K562 (cell line): ENCODE measurements at regions not wholly inside any gene's neighbourhood (a gene's known extent, or its start where the extent isn't known, plus 50 kb on each side); places are given as distances from the start of the nearest gene placed in this dataset.
A peak's percentile ranks its signal among the peaks of the same experiment; 100 is the strongest.

Experiments used
- ATAC-seq: fragments of 200-7000 bp; cut with Tn5 transposase; 3 replicates; pipeline ENCODE4 v1.9.1; 2020; ENCODE audit warnings: moderate library complexity
- BruUV-seq: library from RNA; stranded (reverse); fragments of 400-500 nt; replicated peaks from 2 replicates; lab custom pipeline; 2021; lab: Mats Ljungman, UMichigan
- CTCF ChIA-PET: fragments of 300-600 bp; formaldehyde crosslinking; extraction: SDS; loops from one replicate; lab custom pipeline; 2021; ENCODE audit warnings: low intra/inter-chr PET ratio; lab: Yijun Ruan, JAX
- POLR2A ChIA-PET: fragments of 300-600, 350-650 bp; sonication (Branson Sonifier 250); formaldehyde crosslinking; extraction: SDS; loops from one replicate; lab custom pipeline; 2021; ENCODE audit warnings: antibody characterized with exemption, inconsistent platforms; lab: Yijun Ruan, JAX
- DNase-seq, 4 experiments: peaks; one replicate each; pipeline versions ENCODE4 v3.0.0 to v3.0.0-alpha.2; 2011 to 2018; ENCODE audit warnings: low spot score in 3 of 4, mixed read lengths in 3 of 4; ENCODE audit errors: extremely low read depth in 1 of 4
- FAIRE-seq: peaks from 2 replicates; lab custom pipeline; 2011; peaks lifted over from hg19 to GRCh38; lab: Jason Lieb, UNC
- H2AFZ ChIP-seq: 2 replicates; pipeline ENCODE4 v1.6.0; 2011; ENCODE audit warnings: low read depth, low read length, control low read depth, inconsistent platforms
- H3K27ac ChIP-seq: fragments of 200-600 bp; 3 replicates; pipeline ENCODE4 v1.8.0; 2011; ENCODE audit warnings: low read depth, mild to moderate bottlenecking, control low read depth, inconsistent platforms, low read length, moderate library complexity, mixed read lengths; ENCODE audit errors: extremely low read depth
- H3K27me3 ChIP-seq, 2 experiments: fragments of 300-600 bp in 1 of 2; 2 replicates in 1 of 2; 3 replicates in 1 of 2; pipeline versions ENCODE4 v1.6.0 to v1.8.0; 2011; ENCODE audit warnings: inconsistent platforms in 2 of 2, low read length in 2 of 2, mild to moderate bottlenecking in 1 of 2, mixed read lengths in 1 of 2, moderate library complexity in 1 of 2; ENCODE audit not compliant: control insufficient read depth in 2 of 2, insufficient read depth in 2 of 2
- H3K36me3 ChIP-seq: fragments of 300-600 bp; 3 replicates; pipeline ENCODE4 v1.8.0; 2011; ENCODE audit warnings: mild to moderate bottlenecking, low read length, inconsistent platforms; ENCODE audit not compliant: control insufficient read depth, insufficient read depth
- H3K4me1 ChIP-seq, 2 experiments: fragments of 200-600 bp in 1 of 2; replicated peaks in 1 of 2; 2 replicates in 1 of 2; 3 replicates in 1 of 2; pipeline versions ENCODE4 v1.5.1 to v1.8.0; 2011; ENCODE audit warnings: inconsistent platforms in 2 of 2, low read length in 2 of 2, mild to moderate bottlenecking in 1 of 2, mixed read lengths in 1 of 2, moderate library complexity in 1 of 2; ENCODE audit not compliant: control insufficient read depth in 2 of 2, insufficient read depth in 2 of 2
- H3K4me2 ChIP-seq: 2 replicates; pipeline ENCODE4 v1.6.1; 2011; ENCODE audit warnings: low read length, control low read depth, inconsistent platforms, mixed read lengths; ENCODE audit not compliant: insufficient read depth
- H3K4me3 ChIP-seq: fragments of 200-600 bp; sonication (generic), shearing (Covaris generic); 2 replicates; pipeline ENCODE4 v1.5.1; 2016; ENCODE audit warnings: control low read depth, inconsistent platforms
- H3K79me2 ChIP-seq: fragments of 200-600 bp; 3 replicates; pipeline ENCODE4 v1.8.0; 2011; ENCODE audit warnings: low read length, inconsistent platforms; ENCODE audit not compliant: control insufficient read depth, insufficient read depth
- H3K9ac ChIP-seq, 2 experiments: 2 replicates each; pipeline versions ENCODE4 v1.6.0 to v1.6.1; 2011; ENCODE audit warnings: low read depth in 2 of 2, low read length in 2 of 2, control low read depth in 1 of 2, inconsistent platforms in 1 of 2, mild to moderate bottlenecking in 1 of 2, mixed read lengths in 1 of 2; ENCODE audit not compliant: insufficient read depth in 1 of 2
- H3K9me1 ChIP-seq: one replicate; pipeline ENCODE4 v1.6.0; 2011; ENCODE audit warnings: inconsistent platforms, mild to moderate bottlenecking, low read length, moderate library complexity; ENCODE audit not compliant: control insufficient read depth, insufficient read depth
- H3K9me3 ChIP-seq: replicated peaks from 2 replicates; pipeline ENCODE4 v1.5.1; 2011; ENCODE audit warnings: low read depth, low read length, inconsistent platforms; ENCODE audit not compliant: control insufficient read depth, insufficient read depth
- H4K20me1 ChIP-seq: replicated peaks from 2 replicates; pipeline ENCODE4 v1.6.1; 2011; ENCODE audit warnings: low read length, inconsistent platforms, mixed read lengths; ENCODE audit not compliant: control insufficient read depth, insufficient read depth
- BRCA1 ChIP-seq, 2 experiments: fragments of 450-650 bp in 1 of 2; sonication (generic) in 1 of 2; formaldehyde crosslinking in 1 of 2; IDR thresholded peaks; 2 replicates each; pipeline versions ENCODE4 v1.5.0 to v1.6.1; 2017 to 2020; ENCODE audit warnings: mild to moderate bottlenecking in 1 of 2, missing genetic modification reagents in 1 of 2
- CBFA2T3 ChIP-seq: fragments of 450-650 bp; IDR thresholded peaks from 2 replicates; pipeline ENCODE4 v1.6.1; 2017
- EHMT2 ChIP-seq: fragments of 450-650 bp; IDR thresholded peaks from 2 replicates; pipeline ENCODE4 v1.6.1; 2018; ENCODE audit warnings: antibody characterized with exemption
- FOXO4 ChIP-seq: fragments of 450-650 bp; formaldehyde crosslinking; IDR thresholded peaks from 2 replicates; pipeline ENCODE4 v1.4.0; 2020; ENCODE audit warnings: mild to moderate bottlenecking, moderate library complexity
- FOXP4 ChIP-seq: sonication (generic); formaldehyde crosslinking; IDR thresholded peaks from 2 replicates; pipeline ENCODE4 v1.8.0; 2022; ENCODE audit warnings: mild to moderate bottlenecking, missing genetic modification reagents, borderline replicate concordance
- IFI16 ChIP-seq: fragments of 250-450 bp; sonication (Bioruptor Pico); IDR thresholded peaks from 2 replicates; pipeline ENCODE4 v2.1.2; 2022; ENCODE audit warnings: mild to moderate bottlenecking, inconsistent platforms
- PPARD ChIP-seq: fragments of 250-450 bp; sonication (Bioruptor Pico); IDR thresholded peaks from 2 replicates; pipeline ENCODE4 v1.8.0; 2022; ENCODE audit warnings: inconsistent platforms, mild to moderate bottlenecking, moderate library complexity
- RBFOX2 ChIP-seq: fragments of 200-400 bp; formaldehyde crosslinking; IDR thresholded peaks from 2 replicates; pipeline ENCODE4 v1.6.1; 2017; ENCODE audit warnings: low read depth, mild to moderate bottlenecking, low read length, moderate library complexity
- SMARCA4 ChIP-seq: fragments of 450-650 bp; IDR thresholded peaks from 2 replicates; pipeline ENCODE4 v1.6.1; 2016
- STAT6 ChIP-seq: sonication (generic); formaldehyde crosslinking; IDR thresholded peaks from 2 replicates; pipeline ENCODE4 v1.8.1; 2023; ENCODE audit warnings: mild to moderate bottlenecking, missing genetic modification reagents
- ZNF133 ChIP-seq: fragments of 250-450 bp; sonication (Bioruptor Pico); IDR thresholded peaks from 2 replicates; pipeline ENCODE4 v1.4.0; 2020; ENCODE audit warnings: mild to moderate bottlenecking
- ZNF143 ChIP-seq: sonication (generic); formaldehyde crosslinking; IDR thresholded peaks from 2 replicates; pipeline ENCODE4 v1.9.0; 2022; ENCODE audit warnings: mild to moderate bottlenecking, missing genetic modification reagents
- ZNF277 ChIP-seq: fragments of 250-450 bp; sonication (Bioruptor Pico); IDR thresholded peaks from 2 replicates; pipeline ENCODE4 v1.8.0; 2022; ENCODE audit warnings: inconsistent platforms, mild to moderate bottlenecking, moderate library complexity, borderline replicate concordance
- ZNF282 ChIP-seq: sonication (generic); formaldehyde crosslinking; IDR thresholded peaks from 2 replicates; pipeline ENCODE4 v1.8.1; 2023; ENCODE audit warnings: missing genetic modification reagents
- WGBS: fragments of 100-300 bp; shearing (Covaris generic); methylation state at CpG from one replicate; pipeline ENCODE4 v1.1.6; 2016; ENCODE audit warnings: low coverage, mixed read lengths; ENCODE audit not compliant: insufficient coverage; ENCODE audit errors: missing lambda C conversion rate; 5-methylcytosine and 5-hydroxymethylcytosine counted together
- in situ Hi-C: fragments of 300-500 bp; cut with MboI; formaldehyde crosslinking; loops from 4 replicates; pipeline ENCODE4 v1.15.0; 2018; ENCODE audit warnings: inconsistent platforms, mixed read lengths
- intact Hi-C: fragments of 100-400 bp; cut with micrococcal nuclease; formaldehyde crosslinking; loops from 2 replicates; pipeline ENCODE4 v1.14.2; 2022

- CTCF ChIA-PET = no interaction called here
- TF ChIP-seq FOXO4 (CRISPR knock-in tag) (no peak), EHMT2 (0 out of 2 replicates have a peak, but pooled peaks have one; percentile 28), RBFOX2 (no peak), BRCA1 (IDR thresholded peaks at IDR 0.05) (no peak), BRCA1 (CRISPR knock-in tag; IDR thresholded peaks at IDR 0.05) (no peak), CBFA2T3 (peak; percentile 49), SMARCA4 (0 out of 2 replicates have a peak, but pooled peaks have one; percentile 24), STAT6 (CRISPR knock-in tag) (no peak), ZNF143 (no peak), ZNF277 (CRISPR knock-in tag) (no peak), FOXP4 (CRISPR knock-in tag) (no peak), ZNF282 (CRISPR knock-in tag) (no peak), PPARD (no peak), ZNF133 (CRISPR knock-in tag) (no peak), IFI16 (no peak)
Observed at GRCh38 chr2:54047658-54048057, 67.8 kb upstream of the ACYP2 start.

More at GRCh38 chr2:54047658-54048057, 67.8 kb upstream of the ACYP2 start:
- H3K9ac ChIP-seq = no peak overlapping the region
- POLR2A ChIA-PET = no interaction called here
- H3K36me3 ChIP-seq = no peaks in the 10 kb centered on the region
- peaks cover 3% of the 10 kb centered on the region; the same call in 1 of the 2 replicates for H3K9me3 ChIP-seq
- DNase-seq = peak in 2 of 4 experiments; percentile 31 to 44
- H2AFZ ChIP-seq = 0 out of 2 replicates have a peak overlapping the region, but pooled peaks have one; percentile 1
- H3K79me2 ChIP-seq = no peaks in the 10 kb centered on the region
- no peak overlapping the region for H3K4me3 ChIP-seq
- peak; percentile 69 for ATAC-seq
- in situ Hi-C loops = no loop called here
- no peak overlapping the region for H3K4me2 ChIP-seq
- no peak overlapping the region for H3K27ac ChIP-seq
- H4K20me1 ChIP-seq = no peaks in the 10 kb centered on the region
- H3K4me1 ChIP-seq = peaks cover 0 to 3% of the 10 kb centered on the region in 2 experiments; a peak in 2 of 5 replicates
- 12% methylated on average over 3 of the region's 3 CpGs for WGBS
- H3K9me1 ChIP-seq = no peaks in the 10 kb centered on the region
- H3K27me3 ChIP-seq = no peaks in the 10 kb centered on the region
- intact Hi-C loops = no loop called here
- peak; percentile 71 for FAIRE-seq
- BruUV-seq = no TSS peak
